SK-N-SH (cell line): ENCODE measurements at regions not wholly inside any gene's neighbourhood (a gene's known extent, or its start where the extent isn't known, plus 50 kb on each side); places are given as distances from the start of the nearest gene placed in this dataset.

ENCODE experiments used
- CHD2 ChIP-seq: fragments of 150-350 bp; IDR thresholded peaks from 2 replicates; pipeline ENCODE4 v1.6.1; 2018; ENCODE audit warnings: low read length; ENCODE audit not compliant: partially characterized antibody
- CTCF ChIP-seq: fragments of 200-600 bp; sonication (generic); IDR thresholded peaks from 2 replicates; pipeline ENCODE4 v1.6.1; 2017; ENCODE audit warnings: antibody characterized with exemption, mild to moderate bottlenecking, moderate library complexity
- EZH2phosphoT487 ChIP-seq: fragments of 200-600 bp; sonication (generic); IDR thresholded peaks from 2 replicates; pipeline ENCODE4 v1.6.1; 2017; ENCODE audit warnings: low read depth, mixed run types, mild to moderate bottlenecking, antibody characterized with exemption, moderate library complexity, borderline replicate concordance
- GATA2 ChIP-seq: sonication (generic); formaldehyde crosslinking; IDR thresholded peaks from 2 replicates; pipeline ENCODE4 v1.5.0; 2020; ENCODE audit warnings: mild to moderate bottlenecking, missing genetic modification reagents
- IRF3 ChIP-seq: fragments of 150-350 bp; IDR thresholded peaks from 2 replicates; pipeline ENCODE4 v1.6.1; 2016; ENCODE audit warnings: mild to moderate bottlenecking, low read depth, low read length
- JUND ChIP-seq: IDR thresholded peaks from 2 replicates; pipeline ENCODE4 v1.4.0; 2012
- POLR2AphosphoS5 ChIP-seq: IDR thresholded peaks from 2 replicates; pipeline ENCODE4 v1.6.1; 2012; ENCODE audit warnings: low read depth, low read length
- RAD21 ChIP-seq: IDR thresholded peaks from 2 replicates; pipeline ENCODE4 v1.6.1; 2012; ENCODE audit warnings: mild to moderate bottlenecking, low read length
- SIN3A ChIP-seq: IDR thresholded peaks from 2 replicates; pipeline ENCODE4 v1.6.1; 2012; ENCODE audit warnings: low read depth, mild to moderate bottlenecking, low read length, moderate library complexity, borderline replicate concordance
- SMC3 ChIP-seq: IDR thresholded peaks from 2 replicates; pipeline ENCODE4 v1.6.1; 2012; ENCODE audit warnings: low read depth, low read length, improper control_type of control experiment
- YY1 ChIP-seq: IDR thresholded peaks from 2 replicates; pipeline ENCODE4 v1.4.0; 2012; ENCODE audit warnings: low read depth, mild to moderate bottlenecking
- TF ChIP-seq, protein P1 (sequence below): fragments of 150-350 bp; IDR thresholded peaks from 2 replicates; pipeline ENCODE4 v1.6.1; 2017; ENCODE audit warnings: antibody characterized with exemption, low read length, low read depth, borderline replicate concordance
- TF ChIP-seq, protein P2 (sequence below): IDR thresholded peaks from 2 replicates; pipeline ENCODE4 v1.6.1; 2012; ENCODE audit warnings: mild to moderate bottlenecking, low read depth, low read length, moderate library complexity
- TF ChIP-seq, protein P3 (sequence below): IDR thresholded peaks from 2 replicates; pipeline ENCODE4 v1.4.0; 2012; ENCODE audit warnings: low read depth, borderline replicate concordance

GRCh38 chrX:128504496-128504895 lies 452.3 kb upstream of the ACTRT1 start:
- TF ChIP-seq CTCF (no peak), SIN3A (no peak), SMC3 (no peak), POLR2AphosphoS5 (no peak), RAD21 (no peak), YY1 (no peak), IRF3 (no peak), GATA2 (no peak), CHD2 (no peak), JUND (no peak), EZH2phosphoT487 (no peak)
- TF ChIP-seq, protein P1, sequence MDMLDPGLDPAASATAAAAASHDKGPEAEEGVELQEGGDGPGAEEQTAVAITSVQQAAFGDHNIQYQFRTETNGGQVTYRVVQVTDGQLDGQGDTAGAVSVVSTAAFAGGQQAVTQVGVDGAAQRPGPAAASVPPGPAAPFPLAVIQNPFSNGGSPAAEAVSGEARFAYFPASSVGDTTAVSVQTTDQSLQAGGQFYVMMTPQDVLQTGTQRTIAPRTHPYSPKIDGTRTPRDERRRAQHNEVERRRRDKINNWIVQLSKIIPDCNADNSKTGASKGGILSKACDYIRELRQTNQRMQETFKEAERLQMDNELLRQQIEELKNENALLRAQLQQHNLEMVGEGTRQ: no peak
- TF ChIP-seq, protein P2, sequence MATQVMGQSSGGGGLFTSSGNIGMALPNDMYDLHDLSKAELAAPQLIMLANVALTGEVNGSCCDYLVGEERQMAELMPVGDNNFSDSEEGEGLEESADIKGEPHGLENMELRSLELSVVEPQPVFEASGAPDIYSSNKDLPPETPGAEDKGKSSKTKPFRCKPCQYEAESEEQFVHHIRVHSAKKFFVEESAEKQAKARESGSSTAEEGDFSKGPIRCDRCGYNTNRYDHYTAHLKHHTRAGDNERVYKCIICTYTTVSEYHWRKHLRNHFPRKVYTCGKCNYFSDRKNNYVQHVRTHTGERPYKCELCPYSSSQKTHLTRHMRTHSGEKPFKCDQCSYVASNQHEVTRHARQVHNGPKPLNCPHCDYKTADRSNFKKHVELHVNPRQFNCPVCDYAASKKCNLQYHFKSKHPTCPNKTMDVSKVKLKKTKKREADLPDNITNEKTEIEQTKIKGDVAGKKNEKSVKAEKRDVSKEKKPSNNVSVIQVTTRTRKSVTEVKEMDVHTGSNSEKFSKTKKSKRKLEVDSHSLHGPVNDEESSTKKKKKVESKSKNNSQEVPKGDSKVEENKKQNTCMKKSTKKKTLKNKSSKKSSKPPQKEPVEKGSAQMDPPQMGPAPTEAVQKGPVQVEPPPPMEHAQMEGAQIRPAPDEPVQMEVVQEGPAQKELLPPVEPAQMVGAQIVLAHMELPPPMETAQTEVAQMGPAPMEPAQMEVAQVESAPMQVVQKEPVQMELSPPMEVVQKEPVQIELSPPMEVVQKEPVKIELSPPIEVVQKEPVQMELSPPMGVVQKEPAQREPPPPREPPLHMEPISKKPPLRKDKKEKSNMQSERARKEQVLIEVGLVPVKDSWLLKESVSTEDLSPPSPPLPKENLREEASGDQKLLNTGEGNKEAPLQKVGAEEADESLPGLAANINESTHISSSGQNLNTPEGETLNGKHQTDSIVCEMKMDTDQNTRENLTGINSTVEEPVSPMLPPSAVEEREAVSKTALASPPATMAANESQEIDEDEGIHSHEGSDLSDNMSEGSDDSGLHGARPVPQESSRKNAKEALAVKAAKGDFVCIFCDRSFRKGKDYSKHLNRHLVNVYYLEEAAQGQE: no peak
- TF ChIP-seq, protein P3, sequence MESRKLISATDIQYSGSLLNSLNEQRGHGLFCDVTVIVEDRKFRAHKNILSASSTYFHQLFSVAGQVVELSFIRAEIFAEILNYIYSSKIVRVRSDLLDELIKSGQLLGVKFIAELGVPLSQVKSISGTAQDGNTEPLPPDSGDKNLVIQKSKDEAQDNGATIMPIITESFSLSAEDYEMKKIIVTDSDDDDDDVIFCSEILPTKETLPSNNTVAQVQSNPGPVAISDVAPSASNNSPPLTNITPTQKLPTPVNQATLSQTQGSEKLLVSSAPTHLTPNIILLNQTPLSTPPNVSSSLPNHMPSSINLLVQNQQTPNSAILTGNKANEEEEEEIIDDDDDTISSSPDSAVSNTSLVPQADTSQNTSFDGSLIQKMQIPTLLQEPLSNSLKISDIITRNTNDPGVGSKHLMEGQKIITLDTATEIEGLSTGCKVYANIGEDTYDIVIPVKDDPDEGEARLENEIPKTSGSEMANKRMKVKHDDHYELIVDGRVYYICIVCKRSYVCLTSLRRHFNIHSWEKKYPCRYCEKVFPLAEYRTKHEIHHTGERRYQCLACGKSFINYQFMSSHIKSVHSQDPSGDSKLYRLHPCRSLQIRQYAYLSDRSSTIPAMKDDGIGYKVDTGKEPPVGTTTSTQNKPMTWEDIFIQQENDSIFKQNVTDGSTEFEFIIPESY: no peak
